ENCODE measurements at regions not wholly inside any gene's neighbourhood (a gene's known extent, or its start where the extent isn't known, plus 50 kb on each side); places are given as distances from the start of the nearest gene placed in this dataset.
"Not testable (repeated sequence)": the region's sequence is repeated elsewhere in the genome, so short reads cannot be mapped to it uniquely, and the experiment has no call there.

DNA sequence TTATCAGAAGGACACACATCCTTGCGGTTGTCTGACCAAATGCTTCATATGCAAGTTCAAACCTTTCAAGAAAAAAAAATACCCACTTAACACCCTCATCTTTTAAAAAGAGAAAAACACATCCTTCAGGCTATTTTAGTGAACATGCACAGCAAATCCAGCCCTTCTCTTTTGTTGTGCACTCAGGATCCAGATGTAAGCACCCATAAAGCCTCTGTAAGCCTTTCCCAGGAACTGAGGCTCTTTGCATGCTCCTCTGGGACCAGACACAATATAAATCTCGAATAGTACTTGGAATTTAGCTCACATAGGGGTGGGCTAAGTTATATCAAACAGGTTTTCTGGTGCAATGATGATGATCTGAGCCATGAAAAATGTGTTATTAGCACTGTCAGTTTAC lies 308.8 kb upstream of the FAM98A start:
- CTCF ChIA-PET, result no interaction called here
- Histone ChIP-seq H3K4me3 (ENCODE audit: low read depth, low read length) (no peak overlapping the region), H3K9me3 (ENCODE audit: control insufficient read depth, insufficient read depth, low read depth, low read length) (no peaks in the 10 kb centered on the region), H3K27ac (ENCODE audit: extremely low read depth, low read depth, low read length) (no peak overlapping the region), H3K4me1 (ENCODE audit: control insufficient read depth, insufficient read depth, low read length) (no peaks in the 10 kb centered on the region), H3K36me3 (ENCODE audit: control insufficient read depth in 2 of 2, insufficient read depth in 1 of 2, low read length in 2 of 2) (no peaks in the 10 kb centered on the region)
- TF ChIP-seq, protein P1, sequence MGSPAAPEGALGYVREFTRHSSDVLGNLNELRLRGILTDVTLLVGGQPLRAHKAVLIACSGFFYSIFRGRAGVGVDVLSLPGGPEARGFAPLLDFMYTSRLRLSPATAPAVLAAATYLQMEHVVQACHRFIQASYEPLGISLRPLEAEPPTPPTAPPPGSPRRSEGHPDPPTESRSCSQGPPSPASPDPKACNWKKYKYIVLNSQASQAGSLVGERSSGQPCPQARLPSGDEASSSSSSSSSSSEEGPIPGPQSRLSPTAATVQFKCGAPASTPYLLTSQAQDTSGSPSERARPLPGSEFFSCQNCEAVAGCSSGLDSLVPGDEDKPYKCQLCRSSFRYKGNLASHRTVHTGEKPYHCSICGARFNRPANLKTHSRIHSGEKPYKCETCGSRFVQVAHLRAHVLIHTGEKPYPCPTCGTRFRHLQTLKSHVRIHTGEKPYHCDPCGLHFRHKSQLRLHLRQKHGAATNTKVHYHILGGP (tag by site-specific recombination; IDR thresholded peaks at IDR 0.05), result no peak
- POLR2A ChIA-PET, result no interaction called here

DNA sequence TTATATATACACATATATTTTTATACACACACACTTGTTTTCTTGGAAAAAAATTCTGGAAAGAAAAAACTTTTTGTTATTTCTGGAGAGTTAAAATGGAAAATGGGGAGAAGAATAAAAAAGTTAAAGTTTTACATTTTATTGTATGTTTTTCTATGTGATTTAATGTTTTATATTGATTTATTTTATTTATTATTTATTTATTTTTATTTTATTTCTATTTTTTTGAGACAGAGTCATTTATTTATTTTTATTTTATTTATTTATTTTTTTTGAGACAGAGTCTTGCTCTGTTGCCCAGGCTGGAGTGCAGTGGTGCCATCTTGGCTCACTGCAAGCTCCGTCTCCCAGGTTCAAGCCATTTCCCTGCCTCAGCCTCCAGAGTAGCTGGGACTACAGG lies 307.0 kb upstream of the FAM98A start:
- H3K36me3 ChIP-seq (ENCODE audit: control insufficient read depth in 2 of 2, insufficient read depth in 1 of 2, low read length in 2 of 2); H3K4me1 ChIP-seq (ENCODE audit: control insufficient read depth, insufficient read depth, low read length); POLR2A ChIA-PET; CTCF ChIA-PET; H3K4me3 ChIP-seq (ENCODE audit: low read depth, low read length); H3K27ac ChIP-seq (ENCODE audit: extremely low read depth, low read depth, low read length); H3K9me3 ChIP-seq (ENCODE audit: control insufficient read depth, insufficient read depth, low read depth, low read length): not testable (repeated sequence)

DNA sequence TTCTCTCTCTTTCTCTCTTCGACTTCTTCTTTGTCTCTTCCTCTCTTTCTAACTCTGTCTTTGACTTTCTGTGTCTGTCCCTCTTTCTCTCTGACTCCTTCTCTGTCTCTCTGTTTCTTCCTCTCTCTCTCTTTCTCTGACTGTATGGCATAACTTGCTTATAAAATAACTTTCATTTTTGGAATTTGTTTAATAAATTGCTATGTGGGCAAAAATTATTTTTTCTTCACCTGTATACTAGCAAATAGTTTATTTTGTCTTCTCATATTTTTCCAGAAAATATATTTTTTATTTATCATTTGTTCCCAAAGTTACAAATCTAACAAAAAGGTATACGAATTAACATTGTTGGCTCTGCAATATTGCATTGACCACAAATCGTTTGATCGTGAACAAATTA lies 305.7 kb upstream of the FAM98A start:
- ChIA-PET POLR2A (no interaction called here), CTCF (no interaction called here)
- no peaks in the 10 kb centered on the region for H3K4me1 ChIP-seq (ENCODE audit: control insufficient read depth, insufficient read depth, low read length)
- no peak overlapping the region for H3K27ac ChIP-seq (ENCODE audit: extremely low read depth, low read depth, low read length)
- TF ChIP-seq, protein P2, sequence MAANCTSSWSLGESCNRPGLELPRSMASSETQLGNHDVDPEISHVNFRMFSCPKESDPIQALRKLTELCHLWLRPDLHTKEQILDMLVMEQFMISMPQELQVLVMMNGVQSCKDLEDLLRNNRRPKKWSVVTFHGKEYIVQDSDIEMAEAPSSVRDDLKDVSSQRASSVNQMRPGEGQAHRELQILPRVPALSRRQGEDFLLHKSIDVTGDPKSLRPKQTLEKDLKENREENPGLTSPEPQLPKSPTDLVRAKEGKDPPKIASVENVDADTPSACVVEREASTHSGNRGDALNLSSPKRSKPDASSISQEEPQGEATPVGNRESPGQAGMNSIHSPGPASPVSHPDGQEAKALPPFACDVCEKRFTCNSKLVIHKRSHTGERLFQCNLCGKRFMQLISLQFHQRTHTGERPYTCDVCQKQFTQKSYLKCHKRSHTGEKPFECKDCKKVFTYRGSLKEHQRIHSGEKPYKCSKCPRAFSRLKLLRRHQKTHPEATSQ (tag by site-specific recombination; IDR thresholded peaks at IDR 0.05), result no peak
- no peak for TF ChIP-seq ZNF169 (tag by site-specific recombination; IDR thresholded peaks at IDR 0.05)
- TF ChIP-seq ZBTB21 (tag by site-specific recombination; IDR thresholded peaks at IDR 0.05), result no peak
- no peak for TF ChIP-seq ZNF626 (tag by site-specific recombination; IDR thresholded peaks at IDR 0.05)
- no peak for TF ChIP-seq OSR2 (tag by site-specific recombination; IDR thresholded peaks at IDR 0.05)
- no peaks in the 10 kb centered on the region for H3K36me3 ChIP-seq (ENCODE audit: control insufficient read depth in 2 of 2, insufficient read depth in 1 of 2, low read length in 2 of 2)
- no peak overlapping the region for H3K4me3 ChIP-seq (ENCODE audit: low read depth, low read length)
- no peaks in the 10 kb centered on the region for H3K9me3 ChIP-seq (ENCODE audit: control insufficient read depth, insufficient read depth, low read depth, low read length)

DNA sequence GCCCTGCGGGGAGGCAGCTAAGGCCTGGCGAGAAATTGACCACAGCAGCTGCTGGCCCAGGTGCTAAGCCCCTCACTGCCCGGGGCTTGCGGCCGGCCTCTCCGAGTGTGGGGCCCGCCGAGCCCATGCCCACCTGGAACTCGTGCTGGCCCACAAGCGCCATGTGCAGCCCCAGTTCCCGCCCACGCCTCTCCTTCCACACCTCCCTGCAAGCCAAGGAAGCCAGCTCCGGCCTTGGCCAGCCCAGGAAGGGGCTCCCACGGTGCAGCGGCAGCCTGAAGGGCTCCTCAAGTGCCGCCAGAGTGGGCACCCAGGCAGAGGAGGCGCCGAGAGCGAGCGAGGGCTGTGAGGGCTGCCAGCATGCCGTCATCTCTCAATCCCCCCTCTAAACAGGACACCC lies 304.6 kb upstream of the FAM98A start:
- ChIA-PET POLR2A (no interaction called here), CTCF (no interaction called here)
- Histone ChIP-seq H3K4me1 (ENCODE audit: control insufficient read depth, insufficient read depth, low read length) (no peaks in the 10 kb centered on the region), H3K4me3 (ENCODE audit: low read depth, low read length) (no peak overlapping the region), H3K36me3 (ENCODE audit: control insufficient read depth in 2 of 2, insufficient read depth in 1 of 2, low read length in 2 of 2) (no peaks in the 10 kb centered on the region), H3K27ac (ENCODE audit: extremely low read depth, low read depth, low read length) (no peak overlapping the region), H3K9me3 (ENCODE audit: control insufficient read depth, insufficient read depth, low read depth, low read length) (no peaks in the 10 kb centered on the region)
- TF ChIP-seq, protein P3, sequence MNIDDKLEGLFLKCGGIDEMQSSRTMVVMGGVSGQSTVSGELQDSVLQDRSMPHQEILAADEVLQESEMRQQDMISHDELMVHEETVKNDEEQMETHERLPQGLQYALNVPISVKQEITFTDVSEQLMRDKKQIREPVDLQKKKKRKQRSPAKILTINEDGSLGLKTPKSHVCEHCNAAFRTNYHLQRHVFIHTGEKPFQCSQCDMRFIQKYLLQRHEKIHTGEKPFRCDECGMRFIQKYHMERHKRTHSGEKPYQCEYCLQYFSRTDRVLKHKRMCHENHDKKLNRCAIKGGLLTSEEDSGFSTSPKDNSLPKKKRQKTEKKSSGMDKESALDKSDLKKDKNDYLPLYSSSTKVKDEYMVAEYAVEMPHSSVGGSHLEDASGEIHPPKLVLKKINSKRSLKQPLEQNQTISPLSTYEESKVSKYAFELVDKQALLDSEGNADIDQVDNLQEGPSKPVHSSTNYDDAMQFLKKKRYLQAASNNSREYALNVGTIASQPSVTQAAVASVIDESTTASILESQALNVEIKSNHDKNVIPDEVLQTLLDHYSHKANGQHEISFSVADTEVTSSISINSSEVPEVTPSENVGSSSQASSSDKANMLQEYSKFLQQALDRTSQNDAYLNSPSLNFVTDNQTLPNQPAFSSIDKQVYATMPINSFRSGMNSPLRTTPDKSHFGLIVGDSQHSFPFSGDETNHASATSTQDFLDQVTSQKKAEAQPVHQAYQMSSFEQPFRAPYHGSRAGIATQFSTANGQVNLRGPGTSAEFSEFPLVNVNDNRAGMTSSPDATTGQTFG (tag by site-specific recombination; IDR thresholded peaks at IDR 0.05; ENCODE audit: borderline replicate concordance), result no peak
- TF ChIP-seq ZNF830 (tag by site-specific recombination; IDR thresholded peaks at IDR 0.05; ENCODE audit: low read depth) (no peak), KLF1 (tag by site-specific recombination; IDR thresholded peaks at IDR 0.05) (no peak), FEZF1 (tag by site-specific recombination; IDR thresholded peaks at IDR 0.05) (no peak), ZNF707 (tag by site-specific recombination; IDR thresholded peaks at IDR 0.05) (no peak), WT1 (tag by site-specific recombination; IDR thresholded peaks at IDR 0.05) (no peak), ZNF16 (tag by site-specific recombination; IDR thresholded peaks at IDR 0.05; ENCODE audit: low read depth) (no peak), ZBTB7A (tag by site-specific recombination; IDR thresholded peaks at IDR 0.05; ENCODE audit: low read depth) (no peak), ZNF292 (tag by site-specific recombination; IDR thresholded peaks at IDR 0.05; ENCODE audit: borderline replicate concordance, low read depth) (no peak), ZNF132 (tag by site-specific recombination; IDR thresholded peaks at IDR 0.05; ENCODE audit: borderline replicate concordance) (no peak), ZNF433 (tag by site-specific recombination; IDR thresholded peaks at IDR 0.05; ENCODE audit: low read depth) (no peak), ZBTB1 (tag by site-specific recombination; IDR thresholded peaks at IDR 0.05) (no peak)
- TF ChIP-seq, protein P4, sequence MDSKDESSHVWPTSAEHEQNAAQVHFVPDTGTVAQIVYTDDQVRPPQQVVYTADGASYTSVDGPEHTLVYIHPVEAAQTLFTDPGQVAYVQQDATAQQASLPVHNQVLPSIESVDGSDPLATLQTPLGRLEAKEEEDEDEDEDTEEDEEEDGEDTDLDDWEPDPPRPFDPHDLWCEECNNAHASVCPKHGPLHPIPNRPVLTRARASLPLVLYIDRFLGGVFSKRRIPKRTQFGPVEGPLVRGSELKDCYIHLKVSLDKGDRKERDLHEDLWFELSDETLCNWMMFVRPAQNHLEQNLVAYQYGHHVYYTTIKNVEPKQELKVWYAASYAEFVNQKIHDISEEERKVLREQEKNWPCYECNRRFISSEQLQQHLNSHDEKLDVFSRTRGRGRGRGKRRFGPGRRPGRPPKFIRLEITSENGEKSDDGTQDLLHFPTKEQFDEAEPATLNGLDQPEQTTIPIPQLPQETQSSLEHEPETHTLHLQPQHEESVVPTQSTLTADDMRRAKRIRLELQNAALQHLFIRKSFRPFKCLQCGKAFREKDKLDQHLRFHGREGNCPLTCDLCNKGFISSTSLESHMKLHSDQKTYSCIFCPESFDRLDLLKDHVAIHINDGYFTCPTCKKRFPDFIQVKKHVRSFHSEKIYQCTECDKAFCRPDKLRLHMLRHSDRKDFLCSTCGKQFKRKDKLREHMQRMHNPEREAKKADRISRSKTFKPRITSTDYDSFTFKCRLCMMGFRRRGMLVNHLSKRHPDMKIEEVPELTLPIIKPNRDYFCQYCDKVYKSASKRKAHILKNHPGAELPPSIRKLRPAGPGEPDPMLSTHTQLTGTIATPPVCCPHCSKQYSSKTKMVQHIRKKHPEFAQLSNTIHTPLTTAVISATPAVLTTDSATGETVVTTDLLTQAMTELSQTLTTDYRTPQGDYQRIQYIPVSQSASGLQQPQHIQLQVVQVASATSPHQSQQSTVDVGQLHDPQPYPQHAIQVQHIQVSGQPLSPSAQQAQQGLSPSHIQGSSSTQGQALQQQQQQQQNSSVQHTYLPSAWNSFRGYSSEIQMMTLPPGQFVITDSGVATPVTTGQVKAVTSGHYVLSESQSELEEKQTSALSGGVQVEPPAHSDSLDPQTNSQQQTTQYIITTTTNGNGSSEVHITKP (tag by site-specific recombination; IDR thresholded peaks at IDR 0.05), result no peak

Data from HEK293 (cell line).